ENCODE measurements at regions not wholly inside any gene's neighbourhood (a gene's known extent, or its start where the extent isn't known, plus 50 kb on each side); places are given as distances from the start of the nearest gene placed in this dataset.
A peak's percentile ranks its signal among the peaks of the same experiment; 100 is the strongest.

- no peak overlapping the region for H3K4ac ChIP-seq (ENCODE audit: low read depth, low read length)
Observed at GRCh38 chr11:92735039-92735438, 234.4 kb upstream of the MTNR1B start.

DNA sequence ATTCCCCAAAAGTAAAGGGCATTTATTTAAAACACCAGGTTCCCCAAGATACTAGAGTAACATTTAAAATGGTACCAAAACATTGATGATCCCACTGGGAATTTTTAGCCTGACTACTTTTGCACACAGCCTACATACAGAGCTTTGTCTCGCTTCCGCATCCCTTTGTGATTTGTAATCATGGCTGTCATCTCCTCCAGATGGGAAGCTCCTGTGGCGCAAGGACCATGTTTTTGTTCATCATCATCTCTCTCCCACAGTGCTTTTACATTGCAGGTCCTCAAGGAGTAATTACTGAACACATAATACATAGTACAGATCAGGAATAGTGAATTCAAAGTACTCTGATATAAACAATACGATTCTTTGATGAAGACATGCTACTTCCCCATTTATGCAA, 231.2 kb upstream of the MTNR1B start:
- Histone ChIP-seq H3K9ac (ENCODE audit: low read length) (no peak overlapping the region), H2BK12ac (ENCODE audit: low read length) (no peak overlapping the region), H3K9me3 (ENCODE audit: insufficient read depth, low read depth, low read length) (no peaks in the 10 kb centered on the region), H3K14ac (ENCODE audit: low read length) (no peak overlapping the region), H3K23ac (ENCODE audit: low read length) (no peak overlapping the region), H3K27ac (ENCODE audit: low read depth, low read length) (no peak overlapping the region), H3K79me2 (ENCODE audit: control insufficient read depth, insufficient read depth, low read length, poor library complexity) (no peaks in the 10 kb centered on the region), H3K4ac (ENCODE audit: low read depth, low read length) (no peak overlapping the region), H2AFZ (ENCODE audit: insufficient read depth, low read length, poor library complexity) (no peak overlapping the region), H3K4me1 (ENCODE audit: control insufficient read depth in 1 of 2, insufficient read depth in 2 of 2, low read length in 2 of 2) (peaks cover 0 to under 1% of the 10 kb centered on the region in 2 experiments), H3K18ac (ENCODE audit: low read length) (no peak overlapping the region), H4K8ac (ENCODE audit: low read depth, low read length) (no peak overlapping the region), H2BK120ac (ENCODE audit: insufficient read depth, low read length, poor library complexity) (no peak overlapping the region), H4K12ac (ENCODE audit: low read depth, low read length) (no peak overlapping the region), H2AK5ac (ENCODE audit: low read length) (no peak overlapping the region), H3K36me3 (ENCODE audit: control insufficient read depth in 1 of 2, insufficient read depth in 2 of 2, low read length in 2 of 2) (no peaks in the 10 kb centered on the region), H3K4me2 (ENCODE audit: low read length) (no peak overlapping the region), H3K79me1 (ENCODE audit: low read length) (no peaks in the 10 kb centered on the region), H4K91ac (ENCODE audit: low read depth, low read length) (no peak overlapping the region), H3K27me3 (ENCODE audit: insufficient read depth, low read length) (no peaks in the 10 kb centered on the region), H2BK5ac (ENCODE audit: low read depth, low read length, poor library complexity) (no peak overlapping the region), H3K4me3 (ENCODE audit: low read depth, low read length) (no peak overlapping the region)
- WGBS (ENCODE audit: extremely low coverage, insufficient coverage, insufficient read length) = no CpG with 5 or more reads among the region's 4 CpGs
- DNase-seq = peak; percentile 83 to 91

More at GRCh38 chr11:92735039-92735438, 234.4 kb upstream of the MTNR1B start:
- H2BK120ac ChIP-seq (ENCODE audit: insufficient read depth, low read length, poor library complexity) = no peak overlapping the region
- peak in 1 of 2 donors; percentile 36 for DNase-seq
- WGBS (ENCODE audit: extremely low coverage, insufficient coverage, insufficient read length) = no CpG with 5 or more reads among the region's 1 CpG
- no peak overlapping the region for H3K4me3 ChIP-seq (ENCODE audit: low read depth, low read length)
- H4K8ac ChIP-seq (ENCODE audit: low read depth, low read length) = no peak overlapping the region
- H3K27ac ChIP-seq (ENCODE audit: low read depth, low read length) = no peak overlapping the region
- no peak overlapping the region for H3K4me2 ChIP-seq (ENCODE audit: low read length)
- H4K12ac ChIP-seq (ENCODE audit: low read depth, low read length) = no peak overlapping the region
- H3K14ac ChIP-seq (ENCODE audit: low read length) = no peak overlapping the region
- H3K79me1 ChIP-seq (ENCODE audit: low read length) = no peaks in the 10 kb centered on the region
- no peak overlapping the region for H3K18ac ChIP-seq (ENCODE audit: low read length)
- H2AK5ac ChIP-seq (ENCODE audit: low read length) = no peak overlapping the region
- H2BK12ac ChIP-seq (ENCODE audit: low read length) = no peak overlapping the region
- H3K36me3 ChIP-seq (ENCODE audit: control insufficient read depth in 1 of 2, insufficient read depth in 2 of 2, low read length in 2 of 2) = no peaks in the 10 kb centered on the region
- no peaks in the 10 kb centered on the region for H3K27me3 ChIP-seq (ENCODE audit: insufficient read depth, low read length)
- no peak overlapping the region for H2BK5ac ChIP-seq (ENCODE audit: low read depth, low read length, poor library complexity)
- no peak overlapping the region for H2AFZ ChIP-seq (ENCODE audit: insufficient read depth, low read length, poor library complexity)
- no peaks in the 10 kb centered on the region for H3K9me3 ChIP-seq (ENCODE audit: insufficient read depth, low read depth, low read length)
- no peak overlapping the region for H4K91ac ChIP-seq (ENCODE audit: low read depth, low read length)
- no peak overlapping the region for H3K9ac ChIP-seq (ENCODE audit: low read length)
- H3K23ac ChIP-seq (ENCODE audit: low read length) = no peak overlapping the region
- no peaks in the 10 kb centered on the region for H3K4me1 ChIP-seq (ENCODE audit: control insufficient read depth in 1 of 2, insufficient read depth in 2 of 2, low read length in 2 of 2)
- H3K79me2 ChIP-seq (ENCODE audit: control insufficient read depth, insufficient read depth, low read length, poor library complexity) = no peaks in the 10 kb centered on the region

DNA sequence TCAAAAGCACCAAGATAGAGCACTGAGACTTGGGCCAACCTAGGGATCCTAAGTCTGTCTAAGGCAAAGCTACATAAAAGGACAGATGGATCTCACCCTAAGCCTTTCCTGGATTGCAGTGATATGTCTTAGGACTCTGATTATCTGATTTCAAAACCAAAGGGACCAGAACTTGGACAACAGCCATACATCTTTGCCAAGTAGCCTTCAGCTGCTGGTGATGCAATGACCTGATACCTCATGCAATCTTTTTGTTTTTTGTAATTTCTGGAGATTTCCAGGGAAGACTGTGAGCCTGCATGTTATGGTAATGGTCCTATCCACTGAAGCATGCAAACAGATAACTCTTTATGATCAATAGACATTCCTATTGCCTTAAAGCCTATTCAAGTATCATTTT, 230.4 kb upstream of the MTNR1B start:
- Histone ChIP-seq H3K79me2 (ENCODE audit: control insufficient read depth, insufficient read depth, low read length, poor library complexity) (no peaks in the 10 kb centered on the region), H3K79me1 (ENCODE audit: low read length) (no peaks in the 10 kb centered on the region), H3K4me1 (ENCODE audit: control insufficient read depth in 1 of 2, insufficient read depth in 2 of 2, low read length in 2 of 2) (peaks cover 0 to 2% of the 10 kb centered on the region in 2 experiments), H3K27me3 (ENCODE audit: insufficient read depth, low read length) (no peaks in the 10 kb centered on the region), H3K4me3 (ENCODE audit: low read depth, low read length) (no peak overlapping the region), H4K91ac (ENCODE audit: low read depth, low read length) (no peak overlapping the region), H3K4ac (ENCODE audit: low read depth, low read length) (no peak overlapping the region), H3K14ac (ENCODE audit: low read length) (no peak overlapping the region), H3K9me3 (ENCODE audit: insufficient read depth, low read depth, low read length) (no peaks in the 10 kb centered on the region), H3K36me3 (ENCODE audit: control insufficient read depth in 1 of 2, insufficient read depth in 2 of 2, low read length in 2 of 2) (no peaks in the 10 kb centered on the region), H2BK12ac (ENCODE audit: low read length) (no peak overlapping the region), H3K23ac (ENCODE audit: low read length) (no peak overlapping the region), H2AFZ (ENCODE audit: insufficient read depth, low read length, poor library complexity) (no peak overlapping the region), H2BK120ac (ENCODE audit: insufficient read depth, low read length, poor library complexity) (no peak overlapping the region), H2BK5ac (ENCODE audit: low read depth, low read length, poor library complexity) (no peak overlapping the region), H3K9ac (ENCODE audit: low read length) (no peak overlapping the region), H4K12ac (ENCODE audit: low read depth, low read length) (no peak overlapping the region), H3K18ac (ENCODE audit: low read length) (no peak overlapping the region), H3K27ac (ENCODE audit: low read depth, low read length) (no peak overlapping the region), H2AK5ac (ENCODE audit: low read length) (no peak overlapping the region), H3K4me2 (ENCODE audit: low read length) (no peak overlapping the region), H4K8ac (ENCODE audit: low read depth, low read length) (no peak overlapping the region)
- DNase-seq = peak; percentile 25 to 65

DNA sequence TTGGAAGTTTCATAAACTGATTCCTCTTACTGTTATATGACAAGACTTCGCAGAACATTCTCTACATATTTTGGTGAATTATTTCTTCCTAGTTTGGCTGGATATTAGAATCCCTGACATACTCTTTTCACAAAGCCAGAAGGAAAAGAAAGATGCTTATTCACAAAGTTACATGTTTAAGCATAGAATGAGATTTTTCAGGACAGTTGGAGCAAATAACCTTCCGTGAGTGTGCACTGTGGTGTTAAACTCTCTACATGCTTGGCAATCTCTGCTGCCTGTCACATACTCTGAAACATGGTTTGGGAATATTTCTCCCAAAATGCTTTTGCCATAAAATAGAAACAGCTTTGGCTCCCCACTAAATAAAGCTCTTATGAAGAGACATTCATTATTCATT, 230.0 kb upstream of the MTNR1B start:
- no peaks in the 10 kb centered on the region for H3K79me2 ChIP-seq (ENCODE audit: control insufficient read depth, insufficient read depth, low read length, poor library complexity)
- no peak overlapping the region for H3K4me3 ChIP-seq (ENCODE audit: low read depth, low read length)
- no peak overlapping the region for H3K4ac ChIP-seq (ENCODE audit: low read depth, low read length)
- H3K4me2 ChIP-seq (ENCODE audit: low read length) = no peak overlapping the region
- H3K27me3 ChIP-seq (ENCODE audit: insufficient read depth, low read length) = no peaks in the 10 kb centered on the region
- H3K9me3 ChIP-seq (ENCODE audit: insufficient read depth, low read depth, low read length) = no peaks in the 10 kb centered on the region
- H4K91ac ChIP-seq (ENCODE audit: low read depth, low read length) = no peak overlapping the region
- H3K9ac ChIP-seq (ENCODE audit: low read length) = no peak overlapping the region
- no peak overlapping the region for H2BK12ac ChIP-seq (ENCODE audit: low read length)
- H3K23ac ChIP-seq (ENCODE audit: low read length) = no peak overlapping the region
- no peak overlapping the region for H3K18ac ChIP-seq (ENCODE audit: low read length)
- peaks cover 0 to 2% of the 10 kb centered on the region in 2 experiments for H3K4me1 ChIP-seq (ENCODE audit: control insufficient read depth in 1 of 2, insufficient read depth in 2 of 2, low read length in 2 of 2)
- no peaks in the 10 kb centered on the region for H3K36me3 ChIP-seq (ENCODE audit: control insufficient read depth in 1 of 2, insufficient read depth in 2 of 2, low read length in 2 of 2)
- peak in 1 of 2 donors; percentile 19 for DNase-seq
- H3K79me1 ChIP-seq (ENCODE audit: low read length) = no peaks in the 10 kb centered on the region
- no CpG with 5 or more reads among the region's 2 CpGs for WGBS (ENCODE audit: extremely low coverage, insufficient coverage, insufficient read length)
- H2BK5ac ChIP-seq (ENCODE audit: low read depth, low read length, poor library complexity) = no peak overlapping the region
- H3K14ac ChIP-seq (ENCODE audit: low read length) = no peak overlapping the region
- H2BK120ac ChIP-seq (ENCODE audit: insufficient read depth, low read length, poor library complexity) = no peak overlapping the region
- no peak overlapping the region for H4K12ac ChIP-seq (ENCODE audit: low read depth, low read length)
- no peak overlapping the region for H2AK5ac ChIP-seq (ENCODE audit: low read length)
- no peak overlapping the region for H2AFZ ChIP-seq (ENCODE audit: insufficient read depth, low read length, poor library complexity)
- H4K8ac ChIP-seq (ENCODE audit: low read depth, low read length) = no peak overlapping the region
- no peak overlapping the region for H3K27ac ChIP-seq (ENCODE audit: low read depth, low read length)

Measured in trophoblast cell (in vitro differentiated cells and primary cell).